Activated CD4-positive, alpha-beta memory T cell treated with anti-CD3 and anti-CD28 coated beads for 36 hours (primary cell): ENCODE measurements at regions not wholly inside any gene's neighbourhood (a gene's known extent, or its start where the extent isn't known, plus 50 kb on each side); places are given as distances from the start of the nearest gene placed in this dataset.
"Not testable (repeated sequence)": the region's sequence is repeated elsewhere in the genome, so short reads cannot be mapped to it uniquely, and the experiment has no call there.

Source experiments
- CTCF ChIA-PET: fragments of 350-600 bp; sonication (Branson Sonifier 250); formaldehyde crosslinking; loops from one replicate; lab custom pipeline; 2021; ENCODE audit warnings: antibody characterized with exemption, inconsistent platforms; lab: Charles Lee
- POLR2A ChIA-PET: fragments of 350-600 bp; sonication (Branson Sonifier 250); formaldehyde crosslinking; loops from one replicate; lab custom pipeline; 2021; ENCODE audit warnings: antibody characterized with exemption; lab: Charles Lee
- DNase-seq: peaks from one replicate; pipeline ENCODE4 v3.0.0-alpha.2; 2020
- H3K27ac Mint-ChIP-seq: one replicate; pipeline ENCODE4 v1.8.0; 2021; ENCODE audit warnings: mixed read lengths
- H3K27me3 Mint-ChIP-seq: one replicate; pipeline ENCODE4 v1.8.0; 2021; ENCODE audit warnings: mixed read lengths
- H3K36me3 Mint-ChIP-seq: one replicate; pipeline ENCODE4 v1.8.0; 2021; ENCODE audit warnings: mixed read lengths
- H3K4me1 Mint-ChIP-seq: one replicate; pipeline ENCODE4 v1.8.0; 2021; ENCODE audit warnings: low read depth, mixed read lengths
- H3K4me3 Mint-ChIP-seq: one replicate; pipeline ENCODE4 v1.8.0; 2021; ENCODE audit warnings: mild to moderate bottlenecking, mixed read lengths
- H3K9me3 Mint-ChIP-seq: one replicate; pipeline ENCODE4 v1.8.0; 2021; ENCODE audit warnings: mixed read lengths
- intact Hi-C: fragments of 100-400 bp; cut with micrococcal nuclease; formaldehyde crosslinking; loops from one replicate; pipeline ENCODE4 v1.15.1; 2023

DNA sequence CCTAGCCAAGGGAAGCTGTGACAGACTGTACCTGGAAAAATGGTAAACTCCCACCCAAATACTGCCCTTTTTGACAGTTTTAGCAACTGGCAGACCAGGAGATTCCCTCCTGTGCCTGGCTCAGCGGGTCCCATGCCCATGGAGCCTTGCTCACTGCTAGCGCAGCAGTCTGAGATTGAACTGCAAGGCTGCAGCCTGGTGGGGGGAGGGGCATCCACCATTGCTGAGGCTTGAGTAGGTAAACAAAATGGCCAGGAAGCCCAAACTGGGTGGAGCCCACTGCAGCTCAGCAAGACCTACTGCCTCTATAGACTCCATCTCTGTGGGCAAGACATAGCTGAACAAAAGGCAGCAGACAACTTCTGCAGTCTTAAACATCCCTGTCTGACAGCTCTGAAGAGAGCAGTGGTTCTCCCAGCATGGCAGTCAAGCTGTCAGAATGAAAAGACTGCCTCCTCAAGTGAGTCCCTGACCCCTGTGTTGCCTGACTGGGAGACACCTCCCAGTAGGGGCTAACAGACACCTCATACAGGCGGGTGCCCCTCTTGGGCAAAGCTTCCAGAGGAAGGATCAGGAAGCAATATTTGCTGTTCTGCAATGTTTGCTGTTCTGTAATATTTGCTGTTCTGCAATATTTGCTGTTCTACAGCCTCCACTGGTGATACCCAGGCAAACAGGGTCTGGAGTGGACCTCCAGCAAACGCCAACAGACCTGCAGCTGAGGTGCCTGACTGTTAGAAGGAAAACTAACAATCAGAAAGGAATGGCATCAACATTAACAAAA is 143.5 kb upstream of the FBXL7 start:
- CTCF ChIA-PET, H3K9me3 Mint-ChIP-seq, H3K4me1 Mint-ChIP-seq, H3K4me3 Mint-ChIP-seq, DNase-seq, H3K36me3 Mint-ChIP-seq, H3K27ac Mint-ChIP-seq, intact Hi-C loops, H3K27me3 Mint-ChIP-seq, POLR2A ChIA-PET: not testable (repeated sequence)

DNA sequence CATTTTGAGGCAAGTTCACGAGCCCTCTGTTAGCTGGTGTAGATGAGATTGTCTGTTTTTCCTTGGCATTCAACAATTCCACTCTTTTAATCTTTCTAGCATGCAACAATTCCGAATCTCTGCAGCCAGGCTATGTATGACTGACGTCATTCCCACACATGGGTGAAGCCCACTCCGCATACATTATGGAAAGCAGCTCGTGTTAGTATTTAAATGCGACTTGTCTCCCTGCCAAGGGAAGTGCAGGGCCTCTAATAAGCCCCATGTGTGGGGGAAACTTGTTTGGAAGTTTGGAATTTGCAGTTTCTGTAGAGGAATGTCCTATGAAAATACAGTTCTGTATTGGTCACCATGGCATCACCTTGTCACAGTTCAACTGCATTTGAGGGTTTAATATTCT is 146.0 kb upstream of the FBXL7 start:
- no peaks in the 10 kb centered on the region for H3K36me3 Mint-ChIP-seq
- DNase-seq: no peak
- H3K4me3 Mint-ChIP-seq: no peak overlapping the region
- ChIA-PET CTCF (no interaction called here), POLR2A (no interaction called here)
- no peak overlapping the region for H3K27ac Mint-ChIP-seq
- no peaks in the 10 kb centered on the region for H3K4me1 Mint-ChIP-seq
- peaks cover 3% of the 10 kb centered on the region for H3K9me3 Mint-ChIP-seq
- H3K27me3 Mint-ChIP-seq: no peaks in the 10 kb centered on the region
- intact Hi-C loops: no loop called here

DNA sequence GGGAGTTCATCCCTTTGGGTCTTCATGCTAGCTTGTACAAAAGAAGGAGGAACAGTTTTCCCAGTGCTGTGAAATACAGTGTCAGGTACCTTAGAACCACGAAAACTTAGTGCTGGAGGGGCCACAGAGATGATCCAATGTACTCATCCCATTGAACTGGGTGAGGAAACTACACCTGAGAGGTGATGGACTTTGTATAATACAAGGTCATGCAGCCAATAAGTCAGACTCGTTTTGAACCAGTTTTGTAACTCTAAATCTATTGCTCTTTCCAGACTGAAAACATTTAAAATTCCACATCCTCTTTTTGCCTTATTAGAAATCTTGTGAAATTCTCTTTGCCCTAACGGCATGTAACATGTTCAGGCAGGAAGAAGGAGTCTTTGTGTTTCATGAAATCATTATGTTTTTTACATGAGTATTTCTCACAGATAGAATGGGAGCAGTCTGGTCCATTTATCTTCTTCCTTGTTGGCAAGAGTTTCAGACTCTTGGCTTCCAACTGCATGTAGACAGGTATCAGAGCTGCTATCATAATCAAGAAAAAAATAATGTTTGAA is 146.8 kb upstream of the FBXL7 start:
- no peaks in the 10 kb centered on the region for H3K4me1 Mint-ChIP-seq
- POLR2A ChIA-PET: no interaction called here
- intact Hi-C loops: no loop called here
- peaks cover 3% of the 10 kb centered on the region for H3K9me3 Mint-ChIP-seq
- H3K36me3 Mint-ChIP-seq: no peaks in the 10 kb centered on the region
- DNase-seq: no peak
- H3K4me3 Mint-ChIP-seq: no peak overlapping the region
- CTCF ChIA-PET: no interaction called here
- no peaks in the 10 kb centered on the region for H3K27me3 Mint-ChIP-seq
- no peak overlapping the region for H3K27ac Mint-ChIP-seq

DNA sequence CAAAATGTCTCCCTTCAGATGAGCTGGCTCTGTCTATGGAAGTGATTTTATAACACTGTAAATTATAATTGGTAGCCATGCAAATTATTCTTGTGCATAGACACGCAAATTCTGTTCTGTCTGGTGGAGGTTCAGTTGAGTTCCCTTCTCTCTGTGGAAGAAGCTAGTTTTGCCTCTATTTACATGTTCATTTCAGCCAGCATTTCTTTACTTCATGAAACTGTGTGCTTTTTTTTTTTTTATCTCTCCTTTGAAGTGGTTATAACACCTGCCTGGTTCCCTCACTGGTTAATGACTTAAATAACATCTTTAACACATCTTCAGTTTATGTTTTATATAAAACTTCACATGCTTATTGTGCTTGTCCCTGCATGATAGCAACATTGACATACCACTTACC is 149.4 kb upstream of the FBXL7 start:
- no peaks in the 10 kb centered on the region for H3K36me3 Mint-ChIP-seq
- ChIA-PET POLR2A (no interaction called here), CTCF (no interaction called here)
- no peak overlapping the region for H3K27ac Mint-ChIP-seq
- H3K9me3 Mint-ChIP-seq: no peaks in the 10 kb centered on the region
- no peaks in the 10 kb centered on the region for H3K4me1 Mint-ChIP-seq
- intact Hi-C loops: no loop called here
- no peak for DNase-seq
- no peak overlapping the region for H3K4me3 Mint-ChIP-seq
- H3K27me3 Mint-ChIP-seq: no peaks in the 10 kb centered on the region

DNA sequence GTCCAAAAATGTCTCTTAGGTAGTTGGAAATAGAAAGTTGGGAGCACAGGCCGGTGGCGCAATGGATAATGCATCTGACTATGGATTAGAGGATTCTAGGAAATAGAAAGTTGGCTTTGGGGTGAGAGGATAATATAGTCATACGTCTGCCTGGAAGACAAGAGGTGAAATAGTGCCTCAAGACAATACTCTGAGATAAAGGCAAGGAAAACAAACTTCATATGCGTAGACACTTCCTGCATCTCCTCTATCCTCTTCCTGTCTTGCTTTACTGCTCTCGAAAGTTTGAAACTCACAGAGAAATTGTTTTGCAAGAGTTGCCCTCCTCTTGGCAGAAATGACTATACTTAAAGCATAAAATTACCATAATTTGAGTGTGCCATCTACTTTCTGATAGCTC is 153.2 kb upstream of the FBXL7 start:
- CTCF ChIA-PET: no interaction called here
- intact Hi-C loops: no loop called here
- POLR2A ChIA-PET: no interaction called here

DNA sequence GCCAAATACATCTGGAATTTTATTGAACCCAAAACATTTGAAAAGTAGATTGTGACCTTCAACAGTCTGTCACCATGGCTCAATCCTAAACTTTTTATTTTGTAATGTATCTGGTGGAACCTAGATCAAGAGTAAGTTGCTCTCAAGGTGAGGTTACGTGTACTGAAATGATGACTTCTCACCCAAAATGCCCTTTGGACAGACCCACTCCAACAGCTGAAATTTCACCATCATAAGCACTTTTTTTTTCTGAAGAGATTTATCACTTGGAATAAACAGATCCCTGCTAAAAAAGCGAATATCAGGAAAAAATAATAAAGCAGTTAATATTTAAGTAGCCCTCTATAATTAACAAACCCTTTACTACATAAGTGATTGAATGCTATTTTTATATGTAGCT is 155.0 kb upstream of the FBXL7 start:
- POLR2A ChIA-PET: interaction anchor here (0.6 kb wide), 1 partner anchor 564 kb away, joined by 3 read pairs; no protein-coding TSS in a partner anchor
- Mint-ChIP-seq H3K27ac (no peak overlapping the region), H3K27me3 (no peaks in the 10 kb centered on the region), H3K36me3 (no peaks in the 10 kb centered on the region), H3K4me3 (no peak overlapping the region), H3K9me3 (peaks cover 6% of the 10 kb centered on the region), H3K4me1 (no peaks in the 10 kb centered on the region)
- CTCF ChIA-PET: no interaction called here
- no peak for DNase-seq
- intact Hi-C loops: no loop called here

More for the DNA sequence above, 153.2 kb upstream of the FBXL7 start:
- Mint-ChIP-seq H3K27ac (no peak overlapping the region), H3K36me3 (no peaks in the 10 kb centered on the region), H3K4me3 (no peak overlapping the region), H3K27me3 (no peaks in the 10 kb centered on the region), H3K4me1 (no peaks in the 10 kb centered on the region), H3K9me3 (peaks cover 4% of the 10 kb centered on the region)
- no peak for DNase-seq

DNA sequence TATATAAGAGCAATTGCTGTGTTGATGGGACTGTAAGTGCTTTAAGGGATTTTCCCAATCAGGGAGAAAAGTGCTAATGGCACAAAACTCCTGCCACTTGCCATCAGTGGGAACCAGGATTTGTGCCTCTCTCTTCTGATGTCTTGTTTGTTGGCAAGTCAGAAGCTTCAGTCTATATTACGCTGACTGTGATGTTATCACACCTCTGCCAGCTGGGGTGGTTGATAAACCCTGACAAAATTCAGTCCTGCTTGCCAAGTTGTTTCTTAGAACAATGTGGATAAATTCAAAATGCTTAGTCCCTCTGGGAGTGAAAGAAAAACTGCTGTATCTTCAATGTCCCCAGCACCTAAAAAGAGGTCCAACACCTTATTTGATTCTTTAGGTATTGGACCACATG is 161.4 kb upstream of the FBXL7 start:
- H3K4me1 Mint-ChIP-seq: no peaks in the 10 kb centered on the region
- H3K27ac Mint-ChIP-seq: no peak overlapping the region
- H3K27me3 Mint-ChIP-seq: no peaks in the 10 kb centered on the region
- no peak for DNase-seq
- no peak overlapping the region for H3K4me3 Mint-ChIP-seq
- H3K36me3 Mint-ChIP-seq: no peaks in the 10 kb centered on the region
- ChIA-PET CTCF (no interaction called here), POLR2A (no interaction called here)
- intact Hi-C loops: loop anchor here (1.0 kb wide), 1 partner anchor 48 kb away; no protein-coding TSS in a partner anchor
- H3K9me3 Mint-ChIP-seq: peaks cover 10% of the 10 kb centered on the region

DNA sequence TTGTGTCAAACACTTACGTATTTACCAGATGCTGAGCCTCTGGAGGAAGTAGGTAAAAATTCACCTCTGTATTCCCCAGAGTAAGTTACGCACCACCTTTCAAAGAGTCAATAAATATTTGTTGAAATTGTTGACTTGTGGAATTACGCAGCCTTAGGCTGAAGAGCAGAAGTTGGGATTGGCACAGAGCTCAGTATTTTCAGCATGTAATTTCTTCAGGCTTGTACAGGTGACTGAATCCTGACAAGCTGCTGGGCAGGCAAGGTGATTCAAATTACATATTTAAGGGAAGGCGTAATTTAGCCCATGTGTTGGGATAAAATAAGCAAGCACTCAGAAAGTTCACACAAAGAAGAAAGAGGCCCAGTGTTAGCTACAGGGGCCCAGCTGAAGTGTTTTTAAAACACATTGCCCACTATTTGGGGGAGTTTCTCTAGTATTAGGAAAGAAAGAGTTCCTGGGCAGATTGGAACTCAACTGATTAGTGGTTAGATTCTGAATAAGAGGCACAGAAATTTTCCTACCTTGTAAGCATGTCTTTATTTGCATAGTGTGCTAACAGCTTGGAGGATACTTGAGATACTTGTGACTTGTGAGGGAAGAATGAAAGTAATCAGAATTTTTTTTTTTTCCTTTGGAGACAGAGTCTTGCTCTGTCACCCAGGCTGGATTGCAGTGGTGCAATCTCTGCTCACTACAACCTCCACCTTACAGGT is 165.3 kb upstream of the FBXL7 start:
- Mint-ChIP-seq H3K27ac (no peak overlapping the region), H3K27me3 (no peaks in the 10 kb centered on the region), H3K9me3 (peaks cover 3% of the 10 kb centered on the region), H3K4me3 (no peak overlapping the region), H3K36me3 (no peaks in the 10 kb centered on the region), H3K4me1 (no peaks in the 10 kb centered on the region)
- intact Hi-C loops: no loop called here
- DNase-seq: no peak
- POLR2A ChIA-PET: no interaction called here
- CTCF ChIA-PET: no interaction called here

DNA sequence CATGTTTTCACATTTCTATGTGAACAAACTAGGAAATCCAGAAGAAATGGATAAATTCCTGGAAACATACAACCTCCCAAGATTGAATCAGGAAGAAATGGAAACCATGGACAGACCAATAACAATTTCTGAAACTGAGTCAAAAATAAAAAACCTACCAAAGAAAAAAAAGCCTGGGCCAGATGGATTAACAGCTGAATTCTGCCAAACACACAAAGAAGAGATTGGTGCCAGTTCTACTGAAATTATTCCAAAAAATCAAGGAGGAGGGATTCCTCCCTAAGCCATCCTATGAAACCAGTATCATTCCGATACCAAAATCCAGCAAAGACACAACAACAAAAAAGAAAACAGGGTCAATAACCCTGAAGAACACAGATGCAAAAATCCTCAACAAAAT is 166.9 kb upstream of the FBXL7 start:
- H3K27ac Mint-ChIP-seq: no peak overlapping the region
- POLR2A ChIA-PET: no interaction called here
- no peak overlapping the region for H3K4me3 Mint-ChIP-seq
- H3K9me3 Mint-ChIP-seq: peaks cover 2% of the 10 kb centered on the region
- intact Hi-C loops: no loop called here
- no peaks in the 10 kb centered on the region for H3K27me3 Mint-ChIP-seq
- DNase-seq: no peak
- no peaks in the 10 kb centered on the region for H3K36me3 Mint-ChIP-seq
- no peaks in the 10 kb centered on the region for H3K4me1 Mint-ChIP-seq
- CTCF ChIA-PET: no interaction called here

DNA sequence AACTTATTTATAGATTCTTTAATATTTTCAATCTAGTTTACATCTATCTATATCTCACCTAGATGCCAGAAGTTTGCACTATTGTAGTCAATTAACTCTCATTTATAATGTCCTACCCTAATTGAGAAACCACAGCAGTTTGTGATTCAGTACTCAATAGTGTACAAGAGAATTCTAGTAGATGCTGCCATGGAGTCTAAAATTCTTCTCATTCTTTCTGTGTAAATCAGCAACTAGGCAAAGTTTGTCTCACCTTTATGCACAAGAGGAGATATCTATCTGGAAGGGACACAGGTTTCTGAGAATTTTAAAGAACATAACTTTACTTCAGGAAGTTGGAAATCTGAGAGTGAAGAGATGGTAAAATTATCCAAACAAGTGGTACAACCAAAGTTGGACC is 173.0 kb upstream of the FBXL7 start:
- Mint-ChIP-seq H3K27ac (no peak overlapping the region), H3K36me3 (no peaks in the 10 kb centered on the region), H3K4me3 (no peak overlapping the region), H3K27me3 (no peaks in the 10 kb centered on the region), H3K9me3 (no peaks in the 10 kb centered on the region), H3K4me1 (no peaks in the 10 kb centered on the region)
- POLR2A ChIA-PET: no interaction called here
- CTCF ChIA-PET: no interaction called here
- DNase-seq: no peak
- intact Hi-C loops: no loop called here

DNA sequence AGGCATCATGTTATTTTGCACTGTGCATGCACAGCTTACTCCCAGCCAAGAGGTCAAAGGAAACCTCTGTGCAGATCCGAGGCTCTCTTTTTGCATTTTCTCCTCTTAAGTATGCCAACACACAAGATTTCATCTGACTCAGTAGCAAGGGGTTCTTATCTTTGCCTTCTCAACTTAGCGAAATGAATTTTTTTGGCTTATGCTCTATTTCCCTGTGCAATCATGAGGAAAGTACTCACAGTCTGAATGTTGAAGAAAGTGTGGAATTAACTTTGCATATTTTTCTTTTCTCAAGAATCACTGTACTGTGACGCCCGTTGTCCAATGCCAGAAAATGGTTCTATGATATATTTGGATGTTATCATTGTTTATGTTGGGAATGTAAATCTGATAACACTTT is 173.5 kb upstream of the FBXL7 start:
- Mint-ChIP-seq H3K27me3 (no peaks in the 10 kb centered on the region), H3K9me3 (no peaks in the 10 kb centered on the region), H3K4me3 (no peak overlapping the region), H3K4me1 (no peaks in the 10 kb centered on the region), H3K27ac (no peak overlapping the region), H3K36me3 (no peaks in the 10 kb centered on the region)
- intact Hi-C loops: no loop called here
- no peak for DNase-seq
- ChIA-PET POLR2A (no interaction called here), CTCF (no interaction called here)

DNA sequence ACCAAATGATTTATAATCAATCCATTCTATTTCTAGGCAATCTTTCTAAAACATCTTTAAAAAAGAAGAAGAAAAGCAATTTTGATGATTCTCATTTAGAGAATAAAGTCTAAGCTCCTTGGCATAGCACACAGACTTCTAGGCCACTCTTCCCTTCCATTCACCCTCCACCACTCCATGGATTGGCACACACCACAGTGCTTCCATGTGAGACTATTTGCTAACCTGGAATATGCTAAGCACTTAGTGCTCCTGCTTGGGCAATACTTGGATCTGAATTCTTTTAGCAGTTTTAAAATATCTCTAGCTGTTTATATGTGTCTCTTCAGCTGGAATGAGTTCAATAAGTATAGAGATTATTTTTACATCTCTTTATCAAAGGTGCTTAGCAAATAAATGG is 177.6 kb upstream of the FBXL7 start:
- no peak overlapping the region for H3K4me3 Mint-ChIP-seq
- no peaks in the 10 kb centered on the region for H3K4me1 Mint-ChIP-seq
- no peaks in the 10 kb centered on the region for H3K9me3 Mint-ChIP-seq
- intact Hi-C loops: no loop called here
- H3K36me3 Mint-ChIP-seq: no peaks in the 10 kb centered on the region
- CTCF ChIA-PET: no interaction called here
- no peaks in the 10 kb centered on the region for H3K27me3 Mint-ChIP-seq
- no peak overlapping the region for H3K27ac Mint-ChIP-seq
- POLR2A ChIA-PET: no interaction called here
- no peak for DNase-seq

DNA sequence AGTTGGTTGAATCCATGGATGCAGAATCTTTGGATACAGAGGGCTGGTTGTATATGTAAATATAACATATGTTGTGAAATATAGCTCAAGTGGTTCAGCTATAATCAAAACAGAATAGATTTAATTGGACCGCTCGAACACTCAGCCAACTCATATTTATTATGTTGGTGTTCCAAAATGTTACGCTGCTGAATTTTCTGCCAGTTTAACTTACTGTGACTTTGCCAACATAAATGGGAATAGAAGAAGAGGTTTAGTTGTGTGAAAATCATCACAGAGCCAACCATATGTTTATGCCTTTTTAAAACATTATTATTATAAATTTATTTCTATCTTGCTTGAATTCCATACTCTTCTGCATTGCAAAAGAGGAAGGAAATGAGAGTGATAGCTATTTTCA is 178.2 kb upstream of the FBXL7 start:
- Mint-ChIP-seq H3K9me3 (no peaks in the 10 kb centered on the region), H3K27ac (no peak overlapping the region)
- CTCF ChIA-PET: no interaction called here

More for the DNA sequence above, 178.2 kb upstream of the FBXL7 start:
- no peaks in the 10 kb centered on the region for H3K36me3 Mint-ChIP-seq
- H3K4me1 Mint-ChIP-seq: no peaks in the 10 kb centered on the region
- no peaks in the 10 kb centered on the region for H3K27me3 Mint-ChIP-seq
- H3K4me3 Mint-ChIP-seq: no peak overlapping the region
- DNase-seq: no peak
- POLR2A ChIA-PET: no interaction called here
- intact Hi-C loops: no loop called here
